GM23338 (cell line): ENCODE measurements at regions not wholly inside any gene's neighbourhood (a gene's known extent, or its start where the extent isn't known, plus 50 kb on each side); places are given as distances from the start of the nearest gene placed in this dataset.

Experiments used
- CREB1 ChIP-seq: fragments of 250-450 bp; sonication (Bioruptor Pico); IDR thresholded peaks from 2 replicates; pipeline ENCODE4 v1.5.0; 2020; ENCODE audit warnings: low read depth, mild to moderate bottlenecking, moderate library complexity
- CTCF ChIP-seq, 2 experiments: fragments of 200-600 bp in 1 of 2; sonication (generic) in 1 of 2; conservative IDR thresholded peaks; 2 replicates each; pipeline versions ENCODE4 v1.5.1 to v1.6.1; 2016 to 2017; ENCODE audit warnings: antibody characterized with exemption in 2 of 2, low read depth in 2 of 2, mild to moderate bottlenecking in 2 of 2, moderate library complexity in 1 of 2
- ETS1 ChIP-seq: IDR thresholded peaks from 2 replicates; pipeline ENCODE4 v1.6.1; 2016; ENCODE audit warnings: antibody characterized with exemption
- EZH2 ChIP-seq: fragments of 200-600 bp; sonication (generic); IDR thresholded peaks from one replicate; pipeline ENCODE4 v1.8.0; 2017; ENCODE audit warnings: antibody characterized with exemption, mild to moderate bottlenecking, low read depth; ENCODE audit not compliant: unreplicated experiment
- EZH2phosphoT487 ChIP-seq: fragments of 200-600 bp; sonication (generic); IDR thresholded peaks from one replicate; pipeline ENCODE4 v1.8.1; 2018; ENCODE audit warnings: antibody characterized with exemption; ENCODE audit not compliant: unreplicated experiment
- JUNB ChIP-seq: IDR thresholded peaks from one replicate; pipeline ENCODE4 v1.6.1; 2016; ENCODE audit warnings: antibody characterized with exemption; ENCODE audit not compliant: unreplicated experiment
- NANOG ChIP-seq: IDR thresholded peaks from 2 replicates; pipeline ENCODE4 v1.6.1; 2016; ENCODE audit warnings: antibody characterized with exemption, borderline replicate concordance
- POLR2AphosphoS5 ChIP-seq: IDR thresholded peaks from 2 replicates; pipeline ENCODE4 v1.6.1; 2016; ENCODE audit warnings: antibody characterized with exemption, low read depth
- REST ChIP-seq: IDR thresholded peaks from one replicate; pipeline ENCODE4 v1.6.1; 2018; ENCODE audit warnings: antibody characterized with exemption; ENCODE audit not compliant: unreplicated experiment
- STAT1 ChIP-seq: IDR thresholded peaks from one replicate; pipeline ENCODE4 v1.6.1; 2016; ENCODE audit warnings: antibody characterized with exemption; ENCODE audit not compliant: unreplicated experiment
- ZNF331 ChIP-seq: fragments of 250-450 bp; sonication (Bioruptor Pico); IDR thresholded peaks from 2 replicates; pipeline ENCODE4 v1.5.0; 2020; ENCODE audit warnings: low read depth, mild to moderate bottlenecking, moderate library complexity
- ZNF462 ChIP-seq: fragments of 250-450 bp; sonication (Bioruptor Pico); IDR thresholded peaks from 2 replicates; pipeline ENCODE4 v1.5.0; 2020; ENCODE audit warnings: mild to moderate bottlenecking, moderate library complexity

- no peak for TF ChIP-seq CTCF (conservative IDR thresholded peaks at IDR 0.05; ENCODE audit: low read depth in 2 of 2)
- TF ChIP-seq EZH2 = no peak
- no peak for TF ChIP-seq REST
- TF ChIP-seq POLR2AphosphoS5 = no peak
- TF ChIP-seq STAT1 = no peak
- TF ChIP-seq EZH2phosphoT487 = no peak
- no peak for TF ChIP-seq CREB1 (CRISPR knock-in tag)
- TF ChIP-seq JUNB = no peak
- no peak for TF ChIP-seq ZNF462 (CRISPR knock-in tag)
- no peak for TF ChIP-seq ETS1
- TF ChIP-seq ZNF331 = no peak
- no peak for TF ChIP-seq NANOG
Measured at GRCh38 chr16:87037012-87037411, 280.2 kb downstream of the C16orf95 start.
